Right lobe of liver (tissue), 4 donors: ENCODE measurements at regions not wholly inside any gene's neighbourhood (a gene's known extent, or its start where the extent isn't known, plus 50 kb on each side); places are given as distances from the start of the nearest gene placed in this dataset.

Source experiments
- POLR2A ChIP-seq: fragments of 450-650 bp; IDR thresholded peaks from one replicate; pipeline ENCODE4 v1.6.1; 2017; ENCODE audit warnings: antibody characterized with exemption, mild to moderate bottlenecking
- TF ChIP-seq, protein P1 (sequence below), 4 donors: fragments of 200-600 bp in 3 of 4; fragments of 450-650 bp in 1 of 4; IDR thresholded peaks; one replicate each; pipeline versions ENCODE4 v1.5.1 to v1.8.0; 2016 to 2022; ENCODE audit warnings: antibody characterized with exemption in 4 of 4, mild to moderate bottlenecking in 2 of 4
- donor health status: DM: no; HTN: no; CAD: no.
- donor health status: DM: no; HTN: no; CAD: no.
- donor health status: DM: no; HTN: yes; CAD: no.

DNA sequence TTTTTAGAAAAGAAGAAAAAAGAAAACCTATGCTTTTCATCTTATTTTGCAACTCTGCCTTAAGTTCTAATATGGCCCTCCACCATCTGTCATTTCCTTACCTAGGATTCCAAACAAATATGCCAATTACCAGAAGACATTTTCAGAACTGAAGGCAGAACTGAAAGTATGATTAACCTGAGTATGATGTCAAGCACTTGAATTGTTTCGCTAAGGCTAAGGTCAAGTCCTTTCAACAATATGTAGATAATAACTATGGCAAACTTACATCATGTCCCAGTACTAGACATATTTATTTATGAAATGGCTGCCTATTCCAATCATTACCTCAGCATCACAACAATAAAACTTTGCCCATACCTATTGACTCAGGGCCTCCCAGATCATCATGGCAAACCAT is 91.0 kb downstream of the OR13H1 start:
- TF ChIP-seq, protein P1, sequence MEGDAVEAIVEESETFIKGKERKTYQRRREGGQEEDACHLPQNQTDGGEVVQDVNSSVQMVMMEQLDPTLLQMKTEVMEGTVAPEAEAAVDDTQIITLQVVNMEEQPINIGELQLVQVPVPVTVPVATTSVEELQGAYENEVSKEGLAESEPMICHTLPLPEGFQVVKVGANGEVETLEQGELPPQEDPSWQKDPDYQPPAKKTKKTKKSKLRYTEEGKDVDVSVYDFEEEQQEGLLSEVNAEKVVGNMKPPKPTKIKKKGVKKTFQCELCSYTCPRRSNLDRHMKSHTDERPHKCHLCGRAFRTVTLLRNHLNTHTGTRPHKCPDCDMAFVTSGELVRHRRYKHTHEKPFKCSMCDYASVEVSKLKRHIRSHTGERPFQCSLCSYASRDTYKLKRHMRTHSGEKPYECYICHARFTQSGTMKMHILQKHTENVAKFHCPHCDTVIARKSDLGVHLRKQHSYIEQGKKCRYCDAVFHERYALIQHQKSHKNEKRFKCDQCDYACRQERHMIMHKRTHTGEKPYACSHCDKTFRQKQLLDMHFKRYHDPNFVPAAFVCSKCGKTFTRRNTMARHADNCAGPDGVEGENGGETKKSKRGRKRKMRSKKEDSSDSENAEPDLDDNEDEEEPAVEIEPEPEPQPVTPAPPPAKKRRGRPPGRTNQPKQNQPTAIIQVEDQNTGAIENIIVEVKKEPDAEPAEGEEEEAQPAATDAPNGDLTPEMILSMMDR (IDR thresholded peaks at IDR 0.05) = no peak
- no peak for TF ChIP-seq POLR2A
